Lower lobe of right lung (tissue), 2 donors: ENCODE measurements at regions not wholly inside any gene's neighbourhood (a gene's known extent, or its start where the extent isn't known, plus 50 kb on each side); places are given as distances from the start of the nearest gene placed in this dataset.
"Not testable (repeated sequence)": the region's sequence is repeated elsewhere in the genome, so short reads cannot be mapped to it uniquely, and the experiment has no call there.

Experiments
- ATAC-seq, 2 donors: fragments of 200-7000 bp; cut with Tn5 transposase; one replicate each; pipeline ENCODE4 v1.9.1; 2020 to 2022; ENCODE audit warnings: mild to moderate bottlenecking in 2 of 2, moderate library complexity in 2 of 2
- DNase-seq: peaks from one replicate; pipeline ENCODE4 v3.0.0-alpha.2; 2020
- H3K27ac ChIP-seq: fragments of 200-600 bp; one replicate; pipeline ENCODE4 v1.8.0; 2022
- H3K27me3 ChIP-seq: fragments of 200-600 bp; one replicate; pipeline ENCODE4 v1.8.0; 2022; ENCODE audit warnings: low read depth
- H3K36me3 ChIP-seq: fragments of 200-600 bp; one replicate; pipeline ENCODE4 v1.8.0; 2022; ENCODE audit warnings: mild to moderate bottlenecking
- H3K4me1 ChIP-seq: fragments of 200-600 bp; one replicate; pipeline ENCODE4 v1.8.0; 2022
- H3K4me3 ChIP-seq: fragments of 200-600 bp; one replicate; pipeline ENCODE4 v1.8.0; 2022; ENCODE audit warnings: mild to moderate bottlenecking
- H3K9me3 ChIP-seq: fragments of 200-600 bp; one replicate; pipeline ENCODE4 v1.8.0; 2022
- CTCF ChIP-seq: fragments of 200-600 bp; IDR thresholded peaks from one replicate; pipeline ENCODE4 v1.8.0; 2022; ENCODE audit warnings: antibody characterized with exemption, mild to moderate bottlenecking
- intact Hi-C: fragments of 100-400 bp; cut with DNase I; formaldehyde crosslinking; loops from one replicate; pipeline ENCODE4 v1.11.0; 2022
- donor health status: DM: no; HTN: yes; CAD: no; lungs with severe emphysema.

GRCh38 chr18:14959550-14959949 lies 211.6 kb downstream of the ANKRD30B start:
- no peaks in the 10 kb centered on the region for H3K4me1 ChIP-seq
- ATAC-seq = peak in 1 of 2 donors; percentile 38
- intact Hi-C loops = no loop called here
- no peak for TF ChIP-seq CTCF
- no peaks in the 10 kb centered on the region for H3K36me3 ChIP-seq
- no peak overlapping the region for H3K27ac ChIP-seq
- peaks cover 7% of the 10 kb centered on the region for H3K9me3 ChIP-seq
- no peak for DNase-seq
- no peak overlapping the region for H3K4me3 ChIP-seq
- no peaks in the 10 kb centered on the region for H3K27me3 ChIP-seq

GRCh38 chr18:14961991-14962390 lies 214.0 kb downstream of the ANKRD30B start:
- TF ChIP-seq CTCF = no peak
- H3K36me3 ChIP-seq = no peaks in the 10 kb centered on the region
- H3K4me3 ChIP-seq = no peak overlapping the region
- ATAC-seq (no peak), DNase-seq (no peak)
- H3K9me3 ChIP-seq = no peaks in the 10 kb centered on the region
- H3K27ac ChIP-seq = no peak overlapping the region
- H3K27me3 ChIP-seq = no peaks in the 10 kb centered on the region
- intact Hi-C loops = no loop called here
- no peaks in the 10 kb centered on the region for H3K4me1 ChIP-seq

GRCh38 chr18:14962626-14963025 lies 214.7 kb downstream of the ANKRD30B start:
- intact Hi-C loops = no loop called here
- Histone ChIP-seq H3K27me3 (no peaks in the 10 kb centered on the region), H3K36me3 (no peaks in the 10 kb centered on the region), H3K27ac (no peak overlapping the region), H3K4me1 (no peaks in the 10 kb centered on the region), H3K4me3 (no peak overlapping the region), H3K9me3 (no peaks in the 10 kb centered on the region)
- DNase-seq = no peak
- ATAC-seq = no peak
- no peak for TF ChIP-seq CTCF

GRCh38 chr18:14963246-14963645 lies 215.3 kb downstream of the ANKRD30B start:
- no peak overlapping the region for H3K27ac ChIP-seq
- intact Hi-C loops = no loop called here
- TF ChIP-seq CTCF = no peak
- no peaks in the 10 kb centered on the region for H3K9me3 ChIP-seq
- H3K27me3 ChIP-seq = no peaks in the 10 kb centered on the region
- ATAC-seq (no peak), DNase-seq (no peak)
- no peak overlapping the region for H3K4me3 ChIP-seq
- no peaks in the 10 kb centered on the region for H3K4me1 ChIP-seq
- no peaks in the 10 kb centered on the region for H3K36me3 ChIP-seq

- H3K36me3 ChIP-seq = no peaks in the 10 kb centered on the region
- ATAC-seq (no peak), DNase-seq (no peak)
- H3K27ac ChIP-seq = no peak overlapping the region
- H3K4me3 ChIP-seq = no peak overlapping the region
- intact Hi-C loops = no loop called here
- H3K9me3 ChIP-seq = no peaks in the 10 kb centered on the region
- H3K27me3 ChIP-seq = no peaks in the 10 kb centered on the region
- H3K4me1 ChIP-seq = no peaks in the 10 kb centered on the region
- TF ChIP-seq CTCF = no peak
These were observed 216.0 kb downstream of the ANKRD30B start for GRCh38 chr18:14964002-14964401.

GRCh38 chr18:14964406-14964805 lies 216.4 kb downstream of the ANKRD30B start:
- DNase-seq (no peak), ATAC-seq (no peak)
- no peak for TF ChIP-seq CTCF
- no peaks in the 10 kb centered on the region for H3K27me3 ChIP-seq
- no peak overlapping the region for H3K27ac ChIP-seq
- intact Hi-C loops = no loop called here
- H3K4me3 ChIP-seq = no peak overlapping the region
- no peaks in the 10 kb centered on the region for H3K36me3 ChIP-seq
- H3K4me1 ChIP-seq = no peaks in the 10 kb centered on the region
- no peaks in the 10 kb centered on the region for H3K9me3 ChIP-seq

GRCh38 chr18:14964976-14965375 lies 217.0 kb downstream of the ANKRD30B start:
- not testable (repeated sequence) for ATAC-seq

More at GRCh38 chr18:14964976-14965375, 217.0 kb downstream of the ANKRD30B start:
- H3K4me3 ChIP-seq, H3K4me1 ChIP-seq, H3K27ac ChIP-seq, H3K27me3 ChIP-seq, intact Hi-C loops, H3K9me3 ChIP-seq, H3K36me3 ChIP-seq, DNase-seq: not testable (repeated sequence)
